Amygdala (tissue), 56 donors: ENCODE measurements at regions not wholly inside any gene's neighbourhood (a gene's known extent, or its start where the extent isn't known, plus 50 kb on each side); places are given as distances from the start of the nearest gene placed in this dataset.
"Not testable (repeated sequence)": the region's sequence is repeated elsewhere in the genome, so short reads cannot be mapped to it uniquely, and the experiment has no call there.

Experiments
- DNase-seq, 56 donors: peaks; one replicate each; lab custom pipeline; 2025; lab: John Stamatoyannopoulos, UW

- DNase-seq: not testable (repeated sequence)
These were observed 286.1 kb downstream of the SOCS6 start for GRCh38 chr18:70574951-70575350.

DNA sequence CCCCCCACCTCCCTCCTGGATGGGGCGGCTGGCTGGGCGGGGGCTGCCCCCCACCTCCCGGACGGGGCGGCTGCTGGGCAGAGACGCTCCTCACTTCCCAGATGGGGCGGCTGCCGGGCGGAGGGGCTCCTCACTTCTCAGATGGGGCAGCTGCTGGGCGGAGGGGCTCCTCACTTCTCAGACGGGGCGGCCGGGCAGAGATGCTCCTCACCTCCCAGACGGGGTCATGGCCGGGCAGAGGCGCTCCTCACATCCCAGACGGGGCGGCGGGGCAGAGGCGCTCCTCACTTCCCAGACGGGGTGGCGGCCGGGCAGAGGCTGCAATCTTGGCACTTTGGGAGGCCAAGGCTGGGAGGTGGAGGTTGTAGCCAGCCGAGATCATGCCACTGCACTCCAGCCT is 280.8 kb downstream of the SOCS6 start:
- not testable (repeated sequence) for DNase-seq

- DNase-seq: no peak
These were observed 270.6 kb downstream of the SOCS6 start for GRCh38 chr18:70559446-70559845.

GRCh38 chr18:70558371-70558770 is 269.5 kb downstream of the SOCS6 start:
- no peak for DNase-seq

- DNase-seq: no peak
These were observed 266.1 kb downstream of the SOCS6 start for GRCh38 chr18:70554854-70555445.

- DNase-seq: no peak
These were observed 265.1 kb downstream of the SOCS6 start for GRCh38 chr18:70553936-70554260.

GRCh38 chr18:70553245-70553935 is 264.5 kb downstream of the SOCS6 start:
- DNase-seq: no peak

DNA sequence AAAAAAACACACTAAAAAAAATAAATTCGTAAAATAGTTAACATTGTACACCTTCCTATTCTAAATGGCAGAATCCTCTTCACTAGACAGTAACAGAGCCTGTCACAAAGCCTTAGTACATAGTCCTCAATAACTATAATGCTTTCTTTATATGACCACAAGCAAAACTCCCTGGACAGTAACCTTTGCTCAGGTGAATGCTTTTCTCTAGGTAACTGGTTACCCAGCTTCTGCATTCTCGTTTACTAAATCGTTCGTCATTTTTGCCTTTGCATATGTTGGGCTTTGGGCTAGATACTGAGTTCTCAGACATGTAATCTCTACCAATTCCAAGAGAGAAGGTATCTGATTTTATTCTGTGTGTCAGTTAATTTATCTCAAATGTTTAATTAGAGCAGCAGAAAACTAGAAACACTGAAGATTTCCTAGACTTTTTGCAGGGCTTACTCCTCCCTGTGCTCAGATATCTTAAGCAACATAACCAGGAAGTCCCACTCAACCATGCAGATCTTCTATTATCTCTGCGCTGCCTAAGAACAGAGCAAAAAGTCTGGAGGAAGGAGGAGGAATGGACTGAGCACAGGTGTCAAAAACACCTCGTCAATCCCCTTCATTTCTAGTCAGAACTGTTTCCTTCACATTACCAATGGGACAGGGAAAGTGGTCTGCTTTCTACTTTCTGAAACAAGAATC is 247.7 kb downstream of the SOCS6 start:
- no peak for DNase-seq

GRCh38 chr18:70535041-70535440 is 246.2 kb downstream of the SOCS6 start:
- DNase-seq: no peak

DNA sequence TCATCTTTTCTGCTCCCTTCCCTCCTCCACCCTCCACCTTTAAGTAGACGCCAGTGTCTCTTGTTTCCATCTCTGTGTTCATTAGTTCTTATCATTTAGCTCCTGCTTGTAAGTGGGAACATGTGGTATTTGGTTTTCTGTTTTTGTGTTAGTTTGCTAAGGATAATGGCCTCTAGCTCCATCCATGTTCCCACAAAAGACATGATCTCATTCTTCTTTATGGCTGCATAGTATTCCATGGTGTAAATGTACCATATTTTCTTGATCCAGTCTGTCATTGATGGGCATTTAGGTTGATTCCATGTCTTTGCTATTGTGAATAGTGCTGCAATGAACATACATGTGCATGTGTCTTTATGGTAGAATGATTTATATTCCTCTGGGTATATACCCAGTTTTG is 236.5 kb downstream of the SOCS6 start:
- not testable (repeated sequence) for DNase-seq

DNA sequence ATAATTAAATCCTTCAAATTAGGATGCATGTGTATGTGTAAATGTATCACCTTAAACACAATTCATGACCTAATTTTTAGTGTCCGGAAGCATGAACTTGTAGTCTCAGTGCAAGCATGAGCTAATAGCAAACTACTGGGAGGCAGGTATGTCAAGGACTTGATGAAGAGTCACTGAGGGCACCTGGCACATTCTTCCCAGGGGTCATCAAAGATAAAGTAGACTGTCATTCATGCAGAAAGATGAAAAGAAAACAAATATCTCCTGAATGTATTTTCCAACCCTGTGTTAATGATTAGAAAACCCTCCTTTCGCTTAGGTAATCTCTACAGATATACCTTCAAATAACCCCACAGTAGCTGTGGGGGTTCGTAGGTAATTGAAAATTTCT is 234.9 kb downstream of the SOCS6 start:
- no peak for DNase-seq

- no peak for DNase-seq
These were observed 234.4 kb downstream of the SOCS6 start for GRCh38 chr18:70523035-70523791.

DNA sequence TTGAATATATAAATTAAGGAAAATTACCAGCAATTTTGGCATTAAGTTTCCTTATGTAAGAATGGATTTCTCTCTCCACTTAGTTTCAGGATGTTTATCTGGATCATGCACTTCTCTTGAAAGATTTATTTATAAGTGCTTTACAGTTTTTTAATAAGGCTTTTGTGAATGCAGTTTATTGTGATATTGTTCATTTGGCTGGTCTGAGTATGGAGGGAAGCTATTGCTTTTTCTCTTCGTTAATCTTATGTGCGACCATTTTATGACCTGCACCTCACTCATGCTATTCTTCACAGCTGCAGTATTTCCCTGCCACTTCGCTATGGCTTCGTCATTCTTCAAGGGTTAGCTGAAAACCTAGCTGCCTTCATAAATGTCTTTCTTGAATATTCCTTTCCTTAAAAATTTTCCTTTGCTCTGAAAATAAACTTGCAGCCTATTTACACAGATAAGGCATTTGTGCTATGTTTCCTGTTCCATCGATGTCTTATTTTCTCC is 233.4 kb downstream of the SOCS6 start:
- DNase-seq: no peak

DNA sequence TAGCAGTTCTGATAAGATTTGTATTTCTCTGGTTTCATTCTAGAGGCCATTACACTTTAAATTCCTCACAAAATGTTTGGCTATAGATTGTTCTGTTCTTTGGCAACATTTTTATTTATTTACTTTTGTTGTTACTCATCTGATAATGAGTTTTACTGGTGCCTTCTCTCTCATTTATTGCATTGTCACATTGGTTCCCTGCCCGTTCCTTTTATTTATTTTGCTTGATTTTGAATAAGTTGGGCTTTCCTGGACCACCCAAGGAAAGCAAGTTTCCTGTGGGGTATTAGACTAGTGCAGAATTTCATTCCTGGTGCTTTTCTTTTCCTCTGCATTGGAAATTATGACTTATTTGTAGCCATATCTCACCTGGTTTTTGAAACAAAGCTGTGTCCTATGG is 232.0 kb downstream of the SOCS6 start:
- no peak for DNase-seq

- DNase-seq: no peak
These were observed 224.8 kb downstream of the SOCS6 start for GRCh38 chr18:70513502-70514171.

- DNase-seq: no peak
These were observed 219.1 kb downstream of the SOCS6 start for GRCh38 chr18:70507970-70508369.

DNA sequence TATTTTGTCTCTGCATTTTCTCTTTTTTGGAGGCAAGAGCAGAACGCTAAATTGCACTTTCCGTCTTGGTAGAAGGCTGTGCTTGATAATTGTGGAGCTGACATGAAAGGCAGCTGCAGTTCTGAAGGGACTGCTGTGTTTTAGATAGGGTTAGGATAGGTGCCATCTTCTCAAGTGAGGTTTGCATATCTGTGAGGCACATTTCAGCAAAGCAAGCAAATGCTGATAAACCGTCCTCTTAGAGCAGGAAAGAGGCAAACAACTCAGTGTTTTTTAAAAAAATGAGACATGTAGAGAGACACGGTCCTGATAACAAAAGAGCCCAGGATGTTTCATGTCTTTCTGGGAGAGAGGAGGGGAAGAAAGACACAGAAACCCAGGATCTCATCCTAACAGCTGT is 217.7 kb downstream of the SOCS6 start:
- DNase-seq: no peak

GRCh38 chr18:70503060-70503459 is 214.2 kb downstream of the SOCS6 start:
- no peak for DNase-seq

DNA sequence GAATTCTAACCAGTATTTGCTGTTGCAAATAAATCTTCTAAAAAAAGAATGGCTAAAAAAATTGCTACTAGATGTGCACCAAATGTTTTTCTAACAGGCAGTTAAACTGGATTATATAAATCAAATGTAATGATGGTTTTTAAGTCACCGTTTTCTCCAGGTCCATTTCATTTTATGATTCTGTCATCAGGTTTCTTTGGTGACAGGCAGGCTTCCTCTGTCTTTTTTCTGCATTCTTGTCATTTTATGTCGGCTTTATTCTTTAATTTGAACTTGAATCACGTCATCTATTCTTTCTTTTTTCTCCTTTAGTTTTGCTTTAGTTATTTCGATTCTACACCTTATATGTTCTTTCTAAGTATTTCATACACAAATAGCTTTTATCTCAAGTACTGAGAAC is 212.5 kb downstream of the SOCS6 start:
- no peak for DNase-seq

- no peak for DNase-seq
These were observed 211.9 kb downstream of the SOCS6 start for GRCh38 chr18:70500748-70501147.
